ENCODE measurements at regions not wholly inside any gene's neighbourhood (a gene's known extent, or its start where the extent isn't known, plus 50 kb on each side); places are given as distances from the start of the nearest gene placed in this dataset.

- TF ChIP-seq CTCF (IDR thresholded peaks at IDR 0.05 in 4 of 5, conservative IDR thresholded peaks at IDR 0.05 in 1 of 5) (no peak), POLR2A (IDR thresholded peaks at IDR 0.05) (no peak)
Measured at GRCh38 chr13:111872475-111873150, 194.3 kb upstream of the SOX1 start.

All from gastrocnemius medialis (tissue), 4 donors.